MV-4-11 (cell line): ENCODE measurements at regions not wholly inside any gene's neighbourhood (a gene's known extent, or its start where the extent isn't known, plus 50 kb on each side); places are given as distances from the start of the nearest gene placed in this dataset.

Experiments used
- DNase-seq: peaks from one replicate; lab custom pipeline; 2025; lab: John Stamatoyannopoulos, UW

DNA sequence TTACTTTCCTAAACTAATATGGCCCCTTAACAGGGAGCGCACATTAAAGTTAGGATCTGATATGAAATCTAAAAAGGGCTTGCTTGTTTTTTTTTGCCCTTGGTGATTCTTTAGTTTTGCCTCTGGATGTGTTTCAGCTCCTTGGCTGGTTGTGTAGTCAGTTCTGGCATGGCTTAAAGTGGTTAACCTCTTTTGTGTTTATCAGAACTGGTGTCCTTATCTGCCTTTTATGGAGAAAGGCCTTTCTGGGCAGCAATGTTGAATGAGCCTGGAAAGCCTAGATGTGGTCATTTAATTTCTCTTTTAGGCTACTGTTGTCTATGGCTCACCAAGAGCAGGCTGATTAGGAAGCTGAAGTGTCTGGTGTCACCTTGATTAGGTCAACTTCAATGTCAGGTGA is 254.5 kb upstream of the ROPN1 start:
- no peak for DNase-seq

DNA sequence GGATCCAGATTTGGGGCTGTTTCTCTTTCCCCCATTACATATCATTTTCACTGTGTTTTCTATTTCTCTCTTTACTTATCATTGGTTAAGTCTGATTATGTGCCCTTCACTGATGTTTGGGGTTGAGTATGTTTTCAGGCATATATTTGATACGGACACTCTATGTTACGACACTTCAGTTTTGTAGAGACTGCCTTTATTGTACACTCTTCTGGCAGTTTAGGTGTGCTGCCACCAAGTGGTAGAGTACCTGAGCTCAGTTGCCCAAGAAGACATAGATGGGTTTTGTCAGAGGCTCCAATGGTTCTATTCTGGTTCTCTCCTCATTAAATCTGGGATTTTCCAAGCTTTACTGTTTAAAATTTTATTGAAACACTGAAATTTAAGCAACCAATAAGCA is 255.0 kb upstream of the ROPN1 start:
- DNase-seq, result no peak

DNA sequence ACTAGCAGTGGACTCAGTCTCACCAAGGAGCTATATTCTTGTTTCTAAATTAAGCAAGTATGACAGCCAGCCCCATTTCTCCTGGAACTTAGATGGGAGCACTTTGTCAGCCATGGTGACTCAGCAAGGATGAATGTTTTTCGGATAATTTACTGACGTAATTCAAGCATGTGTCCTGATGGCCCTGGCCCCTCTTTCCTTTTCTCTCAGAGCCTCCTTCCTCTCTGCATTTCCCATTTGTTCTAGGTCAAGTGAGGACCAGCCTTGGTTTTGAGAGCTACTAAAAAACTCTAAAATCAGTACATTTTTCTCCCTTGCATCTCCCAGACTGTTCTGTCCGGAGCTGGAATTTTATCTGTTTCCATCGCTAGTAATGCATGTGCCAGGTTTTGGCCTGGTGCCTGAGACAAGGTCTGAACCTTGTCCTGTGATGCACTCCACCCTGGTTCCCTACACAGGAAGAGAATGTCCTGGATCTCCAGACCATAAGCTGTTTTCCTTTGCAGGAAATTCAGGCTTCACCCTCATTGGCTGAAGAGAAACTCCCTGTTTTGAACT is 256.6 kb upstream of the ROPN1 start:
- DNase-seq, result no peak

DNA sequence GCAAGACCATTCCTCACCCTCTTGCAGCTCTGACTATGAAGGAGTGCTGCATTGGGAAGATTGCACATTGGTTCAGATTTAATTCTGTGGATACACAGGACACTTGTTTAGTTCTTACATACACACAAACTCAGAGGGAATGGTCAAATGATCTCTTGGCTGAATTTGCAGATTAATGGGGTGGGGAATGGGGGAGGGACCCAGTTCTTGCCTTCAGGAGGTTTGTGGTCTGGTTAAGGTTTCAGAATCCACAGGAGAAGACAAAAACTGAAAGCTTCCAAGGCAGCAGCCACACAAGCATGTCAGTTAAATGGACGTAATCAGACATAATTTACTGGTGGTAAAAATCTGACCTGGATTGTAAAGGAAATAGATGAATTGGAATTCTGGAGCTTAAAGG is 257.1 kb upstream of the ROPN1 start:
- no peak for DNase-seq

DNA sequence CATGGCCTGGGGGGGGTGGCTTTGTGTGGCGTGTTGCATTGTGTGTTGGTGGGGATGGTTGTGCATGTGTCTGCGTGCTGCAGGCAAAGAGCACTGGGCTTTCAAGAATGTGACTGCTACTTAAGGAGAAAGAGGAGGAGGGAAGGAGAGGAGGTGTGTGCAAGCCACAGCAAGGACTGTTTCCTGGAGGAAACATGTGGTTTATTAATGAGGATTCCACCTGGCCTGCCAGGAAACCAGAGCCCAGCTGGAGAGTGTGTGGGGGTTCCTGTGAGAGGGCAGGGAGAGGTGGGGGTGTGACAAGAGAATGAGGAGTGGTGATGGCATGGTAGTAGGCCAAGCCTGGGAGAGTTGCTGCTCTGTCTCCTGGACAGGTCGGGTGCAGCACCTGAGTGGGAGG is 258.1 kb upstream of the ROPN1 start:
- DNase-seq, result no peak

DNA sequence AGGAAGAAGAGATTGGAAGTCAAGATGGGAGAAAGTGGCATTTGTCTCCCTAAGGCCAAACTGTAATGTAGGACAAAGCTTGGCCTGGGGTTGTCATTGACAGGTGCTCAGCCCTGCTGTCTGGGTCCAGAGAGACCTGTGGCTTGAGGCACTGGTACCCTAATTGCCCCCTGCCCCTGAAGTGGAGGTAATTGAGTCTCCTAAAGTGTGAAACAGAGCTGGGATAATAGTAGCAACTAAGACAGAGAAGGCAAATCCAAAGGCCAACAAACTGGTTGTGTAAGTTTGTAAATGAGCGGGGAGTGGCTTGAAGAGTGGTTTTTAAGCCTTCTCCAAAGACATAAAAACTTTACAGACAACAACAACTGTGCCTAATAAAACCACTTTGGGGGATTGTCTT is 264.2 kb upstream of the ROPN1 start:
- DNase-seq, result no peak

DNA sequence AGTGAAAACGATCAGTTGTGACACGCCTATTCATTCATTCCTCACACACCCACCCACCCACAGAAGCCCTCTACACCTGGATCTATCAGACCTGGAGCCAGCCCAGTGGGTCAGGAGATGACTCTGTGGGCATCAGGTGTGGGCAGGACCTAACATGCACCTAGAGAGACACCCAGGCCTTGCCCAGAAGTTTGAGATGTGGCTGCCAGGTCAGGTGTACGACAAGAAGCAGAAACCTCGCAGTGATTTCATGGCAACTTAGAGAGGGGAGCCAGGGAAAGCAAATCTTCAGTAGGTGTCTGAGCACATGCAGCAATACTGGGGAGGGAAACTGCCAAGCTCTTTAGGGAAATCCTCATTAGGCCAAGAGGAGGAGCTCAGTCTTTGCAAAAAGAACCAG is 264.7 kb upstream of the ROPN1 start:
- no peak for DNase-seq

DNA sequence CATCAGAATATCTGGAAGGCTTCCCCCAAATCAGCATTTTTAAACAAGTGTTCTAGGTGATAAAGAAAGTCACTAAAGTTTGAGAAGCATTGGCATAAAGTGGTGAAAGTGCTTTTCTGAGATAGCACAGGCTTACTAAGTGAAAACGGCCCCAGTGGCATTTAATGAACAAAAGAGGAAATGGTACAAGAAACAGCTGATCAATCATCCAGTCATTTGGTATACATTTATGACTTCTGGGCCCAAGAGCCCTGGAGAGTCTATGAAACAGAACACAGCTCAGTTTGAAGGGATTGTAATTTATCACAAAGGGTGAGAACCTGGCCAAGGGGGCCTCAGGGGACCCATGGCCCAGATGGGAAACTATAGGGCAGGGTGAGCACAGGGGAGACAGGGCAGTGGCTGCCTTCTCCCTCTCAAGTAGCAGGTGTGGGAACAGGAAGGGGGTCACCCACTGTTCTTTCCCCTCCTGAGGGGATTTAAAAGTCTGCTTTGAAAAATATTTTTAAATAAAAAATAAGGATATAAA is 265.5 kb upstream of the ROPN1 start:
- no peak for DNase-seq

DNA sequence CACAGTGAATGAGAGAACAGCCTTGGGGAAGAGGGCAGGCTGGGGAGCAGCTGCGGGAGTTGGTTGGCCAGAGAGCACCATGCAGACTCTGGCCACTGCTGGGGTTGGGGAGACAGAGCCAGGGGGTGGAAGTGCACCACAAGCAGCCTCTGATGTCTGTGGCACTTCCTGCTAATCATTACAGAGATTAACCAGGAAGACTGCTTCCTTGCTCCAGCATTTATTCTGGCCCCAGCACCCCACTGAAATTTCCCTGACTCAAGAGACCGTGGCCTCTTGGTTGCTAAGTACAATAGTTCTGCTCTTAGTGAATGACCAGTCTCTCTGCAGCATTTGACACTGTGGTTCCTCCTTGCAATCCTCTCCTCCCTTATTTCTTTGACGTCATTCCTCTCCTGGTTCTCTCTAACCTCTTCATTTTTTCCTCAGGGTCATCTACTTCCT is 266.2 kb upstream of the ROPN1 start:
- DNase-seq, result no peak

DNA sequence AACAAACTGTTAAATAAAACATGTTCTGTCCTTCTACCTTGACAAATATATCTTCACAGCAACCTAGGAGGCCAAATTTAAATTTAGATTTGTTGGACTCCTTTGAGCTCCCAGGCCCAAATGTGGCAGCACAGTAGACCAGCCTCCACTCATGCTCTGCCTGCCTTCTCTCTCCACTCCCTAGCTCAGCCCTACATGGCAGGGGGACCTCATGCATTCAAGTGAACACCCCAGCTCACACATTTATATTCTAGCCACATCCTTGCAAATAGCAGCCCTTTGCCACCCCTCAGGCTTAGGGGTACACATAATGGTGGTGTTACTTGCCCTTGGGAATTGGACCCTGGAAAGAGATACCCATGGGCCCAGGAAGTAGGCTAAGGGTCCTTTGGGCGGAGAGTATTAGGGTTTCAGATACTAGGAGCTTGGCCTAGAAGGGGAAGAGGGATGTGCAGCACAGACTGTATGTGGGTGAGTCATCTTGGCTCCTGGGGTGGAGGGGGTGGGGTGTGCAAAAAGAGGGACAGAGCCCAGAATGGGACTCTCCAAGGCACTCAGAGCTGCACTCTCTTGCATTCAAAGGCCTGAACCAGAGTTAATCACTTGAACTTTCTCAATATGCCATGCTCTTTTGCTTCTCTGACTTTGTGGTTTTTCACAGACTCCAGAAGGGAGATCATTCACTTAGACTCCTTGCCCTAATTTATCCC is 268.4 kb upstream of the ROPN1 start:
- peak; percentile 65 for DNase-seq

DNA sequence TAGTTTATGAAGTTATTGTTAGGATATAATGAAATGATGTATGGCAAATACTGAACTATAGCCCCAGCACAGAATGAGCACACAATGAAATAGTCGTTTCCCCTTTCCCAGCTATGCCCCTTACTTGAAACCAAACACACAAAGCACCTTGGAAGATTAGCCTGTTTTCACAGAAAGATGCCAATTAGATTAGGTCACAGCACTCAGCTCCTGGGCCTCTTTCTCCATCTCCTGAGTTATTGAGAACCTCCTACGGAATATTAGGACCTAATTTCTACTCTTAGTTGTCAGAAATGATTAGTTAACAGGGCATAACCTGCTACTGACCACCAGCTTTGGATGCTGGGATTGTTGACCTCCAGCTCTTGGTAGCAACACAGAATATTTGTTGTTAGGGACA is 269.4 kb upstream of the ROPN1 start:
- no peak for DNase-seq

DNA sequence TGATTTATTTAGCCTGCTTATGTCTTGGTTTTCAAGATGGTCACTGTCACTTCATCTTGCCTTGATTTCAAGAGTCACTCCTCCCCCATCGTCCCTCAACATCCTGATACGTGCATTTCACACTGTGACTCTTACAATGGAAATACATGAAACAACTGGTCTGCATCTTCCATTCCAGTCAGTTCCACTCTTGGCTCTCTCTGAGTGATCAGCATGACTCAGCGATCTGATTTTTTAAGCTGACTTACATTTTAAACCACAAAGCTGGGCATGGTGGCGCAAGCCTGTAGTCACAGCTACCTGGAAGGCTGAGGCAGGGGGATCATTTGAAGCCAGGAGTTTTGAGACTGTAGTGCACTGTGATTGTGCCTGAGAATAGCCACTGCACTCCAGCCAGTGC is 271.2 kb upstream of the ROPN1 start:
- peak; percentile 50 for DNase-seq

DNA sequence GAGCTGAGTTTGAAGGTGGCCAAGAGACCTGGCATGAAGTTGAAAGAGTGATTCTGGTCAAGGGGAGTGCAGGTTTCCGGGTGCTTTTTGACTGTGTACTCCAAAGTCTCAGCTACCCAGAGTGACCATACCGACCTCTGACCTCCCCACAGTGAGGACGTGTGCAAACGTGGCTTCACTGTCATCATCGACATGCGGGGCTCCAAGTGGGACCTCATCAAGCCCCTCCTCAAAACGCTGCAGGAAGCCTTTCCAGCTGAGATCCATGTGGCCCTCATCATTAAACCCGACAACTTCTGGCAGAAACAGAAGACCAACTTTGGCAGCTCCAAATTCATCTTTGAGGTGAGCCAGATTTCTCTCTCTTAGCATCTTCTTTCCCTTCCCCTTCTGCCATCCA is 272.4 kb upstream of the ROPN1 start:
- no peak for DNase-seq

DNA sequence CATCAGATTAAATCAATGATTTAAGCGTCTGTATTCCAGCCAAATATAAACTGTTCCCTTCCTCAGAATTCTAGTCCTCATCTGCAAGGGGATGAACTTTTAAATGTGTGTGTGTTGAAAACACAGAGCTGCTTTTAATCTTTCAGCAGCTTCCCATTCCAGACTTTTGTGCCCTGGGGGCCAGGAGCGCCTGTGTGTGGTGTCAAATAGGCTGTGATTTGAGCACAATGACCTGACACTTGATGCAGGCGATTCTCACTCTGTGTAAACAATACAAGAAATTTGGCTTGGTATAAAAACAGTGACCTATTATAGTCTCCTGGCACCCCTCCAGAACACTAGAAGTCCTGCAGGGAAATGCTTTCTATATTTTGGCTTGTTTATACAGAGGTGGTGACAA is 274.6 kb upstream of the ROPN1 start:
- no peak for DNase-seq

DNA sequence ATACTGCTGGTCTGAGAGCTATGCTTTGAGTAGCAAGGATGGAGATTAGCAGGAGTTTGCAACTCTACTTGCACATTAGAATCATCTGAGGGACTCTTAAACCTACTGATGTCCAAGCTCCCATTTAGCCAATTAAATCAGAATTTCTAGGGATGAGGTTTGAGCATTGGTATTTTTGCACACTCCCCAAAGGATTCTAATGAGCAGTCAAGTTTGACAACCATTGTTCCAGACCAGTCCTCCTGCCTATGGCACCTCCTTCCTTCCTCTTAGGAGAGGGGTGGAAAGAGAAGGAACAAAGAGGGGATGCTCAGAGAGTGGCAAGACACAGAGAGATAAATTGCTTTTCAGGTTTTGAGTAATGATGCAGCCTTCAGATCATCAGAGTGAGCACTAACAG is 275.5 kb upstream of the ROPN1 start:
- DNase-seq, result no peak

DNA sequence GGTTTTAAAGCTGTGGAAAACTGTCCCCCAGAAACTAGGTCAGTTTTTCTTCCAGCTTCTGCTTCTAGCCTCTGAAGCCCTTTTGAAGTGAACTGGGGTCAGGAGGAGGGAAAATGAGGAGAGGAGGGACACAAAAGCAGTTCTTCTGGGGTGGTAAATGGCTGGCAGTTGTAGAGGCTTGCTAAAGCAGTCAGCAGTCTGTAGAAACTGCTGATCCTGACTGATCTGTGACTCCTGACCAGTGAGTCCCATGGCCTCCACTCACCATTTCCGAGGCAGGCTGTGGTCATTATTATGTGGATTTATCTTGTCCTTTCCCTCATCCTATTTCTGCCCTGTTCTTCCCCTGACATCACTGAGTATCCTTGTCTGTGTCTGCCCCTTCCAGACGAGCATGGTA is 276.4 kb upstream of the ROPN1 start:
- no peak for DNase-seq

DNA sequence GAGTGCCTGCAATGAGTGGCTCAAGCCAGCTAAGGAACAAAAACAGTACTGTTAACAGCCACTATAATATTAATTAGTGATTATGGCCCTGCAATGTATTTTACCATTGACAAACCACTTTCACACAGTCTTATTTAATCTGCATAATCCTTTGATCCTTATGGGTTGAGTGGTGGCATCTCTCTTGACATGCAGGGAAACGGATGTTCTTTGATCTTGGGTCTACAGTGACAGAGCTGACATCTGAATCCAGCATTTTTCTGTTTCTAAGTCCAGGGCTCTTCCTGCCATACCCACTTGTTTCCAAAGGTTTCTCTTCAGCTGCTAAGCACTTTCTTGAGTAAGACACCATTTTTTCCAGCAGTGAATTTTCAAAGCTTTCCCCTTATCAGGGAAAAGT is 277.7 kb upstream of the ROPN1 start:
- no peak for DNase-seq

DNA sequence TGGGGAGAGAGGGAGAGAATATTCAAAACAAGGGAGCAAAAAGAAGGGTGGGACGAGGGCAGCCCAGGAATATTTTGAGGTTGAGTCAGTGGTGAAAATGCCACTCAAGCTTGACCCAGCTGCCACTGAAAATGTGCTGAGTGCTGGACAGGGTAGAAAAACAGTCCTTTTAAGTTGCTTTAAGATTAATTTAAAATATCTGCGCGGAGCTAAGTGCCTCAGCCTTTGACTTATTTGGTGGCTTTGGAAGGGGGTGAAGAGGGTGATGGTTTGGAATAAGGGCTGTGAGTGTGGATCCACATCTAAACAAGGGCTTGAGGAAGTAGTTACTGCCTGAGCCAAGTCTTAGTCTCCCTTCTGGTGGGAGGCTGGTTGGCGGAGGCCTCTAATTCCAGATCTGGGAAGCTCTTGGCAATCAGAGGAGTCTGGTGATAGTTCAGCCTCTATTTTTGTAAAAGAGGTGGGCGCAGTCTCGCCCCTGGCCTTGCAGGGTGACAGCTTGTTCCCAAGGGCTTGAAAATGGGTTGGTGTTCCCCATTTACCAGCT is 280.8 kb upstream of the ROPN1 start:
- DNase-seq, result no peak

DNA sequence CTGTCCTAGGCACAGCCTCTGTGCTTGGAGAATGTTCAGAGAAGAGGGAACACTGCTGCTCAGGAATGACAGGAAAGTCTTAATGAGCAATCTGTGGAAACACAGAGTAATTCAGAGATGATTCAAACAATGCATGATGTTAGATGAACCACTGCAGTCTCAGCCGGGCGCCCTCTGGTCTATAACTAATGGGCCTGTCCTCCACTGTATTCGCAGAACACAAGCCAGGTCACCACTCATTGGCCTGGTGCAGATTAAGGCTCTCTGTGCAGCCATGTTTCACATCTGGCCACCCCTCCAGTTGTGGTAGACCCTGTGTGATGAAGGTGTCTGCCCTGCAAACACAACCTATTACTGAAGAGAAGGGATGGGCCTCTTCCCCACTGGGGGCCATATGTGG is 281.7 kb upstream of the ROPN1 start:
- DNase-seq, result no peak

DNA sequence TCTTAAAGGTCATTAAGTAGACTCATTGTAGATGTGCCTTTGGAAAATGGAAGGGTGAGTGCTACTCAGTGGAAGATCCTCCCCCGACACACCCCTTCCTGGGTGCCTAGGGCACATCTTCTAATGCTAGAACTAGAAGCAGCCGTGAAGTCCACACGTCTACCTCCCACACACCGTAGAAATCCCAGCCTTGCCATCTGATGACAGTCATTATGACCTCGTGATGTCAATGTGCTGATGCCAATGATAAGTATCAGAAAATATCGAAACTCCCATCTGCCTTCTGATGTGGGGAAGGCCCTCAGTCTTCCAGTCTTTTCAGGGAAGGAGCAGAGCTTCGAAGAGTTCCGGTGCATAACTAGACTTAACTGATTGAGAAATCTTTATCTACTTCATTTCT is 282.1 kb upstream of the ROPN1 start:
- no peak for DNase-seq

DNA sequence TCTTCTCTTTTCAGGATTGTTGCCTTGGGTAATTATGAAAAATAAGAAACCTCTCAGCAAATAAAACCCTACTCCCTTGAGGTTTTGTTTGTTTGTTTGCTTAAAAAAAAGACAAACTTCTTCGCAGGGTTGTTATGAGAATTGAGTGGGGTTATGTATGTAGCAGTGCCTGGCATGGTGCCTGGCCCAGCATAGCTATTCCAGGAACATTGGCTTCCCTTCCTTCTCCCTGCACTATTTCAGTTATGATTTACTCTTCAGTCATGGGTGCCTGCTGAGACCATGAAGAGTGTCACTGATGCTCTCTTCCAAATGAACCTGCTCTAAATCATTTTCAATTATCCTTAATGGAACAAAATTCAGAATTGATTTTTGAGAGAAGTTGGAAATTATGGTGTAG is 283.5 kb upstream of the ROPN1 start:
- DNase-seq, result no peak

DNA sequence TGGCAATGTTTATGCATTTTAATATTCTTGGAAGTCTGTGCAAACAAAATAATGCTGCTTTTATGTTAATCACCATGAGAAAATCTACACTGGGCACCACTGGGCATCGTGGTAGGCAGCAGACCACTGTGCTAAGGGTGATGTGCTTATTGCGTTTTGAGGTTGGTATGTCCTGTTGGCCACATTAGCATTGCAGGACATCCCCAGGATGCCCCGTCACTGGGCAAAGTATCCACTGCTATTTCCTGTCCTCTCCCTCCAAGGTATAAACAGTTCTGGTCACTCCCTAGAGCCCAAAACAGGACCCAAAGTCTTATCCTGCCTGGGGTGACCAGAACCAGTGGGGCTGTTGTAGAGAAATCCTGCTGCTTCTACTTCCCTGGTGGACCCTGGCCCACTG is 284.2 kb upstream of the ROPN1 start:
- DNase-seq, result no peak

DNA sequence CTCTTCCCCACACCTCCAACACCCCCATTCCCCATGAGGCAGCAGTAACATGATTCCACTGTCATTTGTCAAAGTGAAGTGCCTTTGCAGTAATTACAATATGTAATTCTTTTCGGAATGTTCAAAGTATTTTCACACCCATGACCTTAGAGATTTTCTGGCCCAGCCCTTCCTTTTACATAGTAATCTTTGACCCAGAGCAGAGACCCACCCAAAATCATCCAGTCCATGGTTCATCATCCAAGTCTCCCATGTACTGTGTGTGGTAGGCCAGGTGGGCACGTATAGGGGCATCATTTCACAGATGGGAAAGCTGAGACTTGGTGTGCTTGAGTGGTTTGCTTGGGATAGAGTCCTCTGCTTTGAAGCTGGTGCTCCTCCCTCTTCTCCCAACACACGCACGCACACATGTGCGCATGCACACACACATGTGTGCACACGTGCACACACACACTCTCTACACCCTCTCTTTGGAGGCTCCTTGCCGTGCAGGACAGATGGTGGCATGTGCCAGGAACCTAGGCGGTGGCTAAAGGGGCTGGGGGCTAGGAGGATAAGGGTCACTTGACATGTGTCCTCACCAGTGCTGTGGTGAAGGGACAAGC is 284.7 kb upstream of the ROPN1 start:
- DNase-seq, result no peak
